HG02970 (cell line): ENCODE measurements at regions not wholly inside any gene's neighbourhood (a gene's known extent, or its start where the extent isn't known, plus 50 kb on each side); places are given as distances from the start of the nearest gene placed in this dataset.

Source experiments
- ATAC-seq: cut with Tn5 transposase; IDR thresholded peaks from one replicate; pipeline ENCODE4 v1.9.1; 2021; ENCODE audit warnings: mild to moderate bottlenecking, moderate library complexity, moderate number of reproducible peaks; ENCODE audit not compliant: unreplicated experiment, low FRiP score

DNA sequence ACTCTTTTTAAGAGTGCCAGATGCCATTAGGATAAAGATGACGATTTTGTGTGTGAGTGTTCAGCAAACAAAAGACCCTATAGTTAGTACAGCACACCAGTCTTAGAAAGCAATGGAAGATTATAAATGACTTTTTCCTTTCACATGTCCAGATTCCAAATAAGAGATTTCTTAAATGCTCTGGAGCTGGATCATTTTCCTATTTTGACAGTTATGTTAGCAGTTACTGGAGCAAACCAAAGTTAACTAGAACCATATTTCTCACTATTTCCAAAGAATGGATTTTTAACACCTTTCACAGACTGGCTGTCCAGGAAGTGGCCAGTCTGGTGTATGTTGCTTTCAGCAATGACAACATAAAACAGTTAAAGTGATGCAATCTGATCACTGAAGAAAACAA lies 905.8 kb upstream of the ADGRL2 start:
- ATAC-seq, result no peak

DNA sequence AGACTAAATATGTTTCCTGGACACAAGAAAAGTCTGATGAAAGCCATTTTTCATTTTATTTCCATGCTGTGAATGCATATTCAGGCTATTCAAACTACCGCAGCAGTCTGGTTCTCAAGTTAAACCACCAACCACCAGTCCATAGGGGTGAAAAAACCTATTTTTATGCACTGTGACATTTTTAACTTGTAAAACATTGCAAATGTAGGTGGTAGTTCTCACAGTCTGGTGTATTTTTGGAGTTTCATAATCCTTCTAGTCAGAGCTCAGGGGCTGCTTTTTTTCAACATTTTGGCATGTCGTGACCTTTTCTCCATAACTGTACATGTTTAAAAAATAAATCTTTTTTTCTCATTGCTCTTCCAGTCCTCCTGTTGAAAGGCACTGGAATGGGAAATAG lies 907.6 kb upstream of the ADGRL2 start:
- no peak for ATAC-seq

DNA sequence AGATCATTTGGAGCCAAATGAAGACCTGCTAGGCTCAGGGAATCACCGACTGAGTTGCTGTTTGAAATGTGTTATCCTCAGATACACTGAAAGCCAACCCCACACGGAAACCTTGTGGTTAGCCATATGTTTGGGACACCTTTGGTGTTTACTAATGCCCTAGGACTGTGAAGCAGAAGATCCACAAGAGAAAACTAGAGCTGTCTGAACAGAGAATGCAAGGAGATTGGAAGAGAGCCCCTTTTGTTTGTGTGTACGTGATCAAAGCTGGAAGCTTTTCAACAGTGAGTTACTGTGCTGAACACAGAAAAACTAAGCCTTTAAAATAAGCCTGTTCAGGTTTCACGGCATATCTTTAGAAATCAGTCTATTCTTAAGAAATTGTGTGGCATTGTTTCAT lies 908.2 kb upstream of the ADGRL2 start:
- no peak for ATAC-seq

DNA sequence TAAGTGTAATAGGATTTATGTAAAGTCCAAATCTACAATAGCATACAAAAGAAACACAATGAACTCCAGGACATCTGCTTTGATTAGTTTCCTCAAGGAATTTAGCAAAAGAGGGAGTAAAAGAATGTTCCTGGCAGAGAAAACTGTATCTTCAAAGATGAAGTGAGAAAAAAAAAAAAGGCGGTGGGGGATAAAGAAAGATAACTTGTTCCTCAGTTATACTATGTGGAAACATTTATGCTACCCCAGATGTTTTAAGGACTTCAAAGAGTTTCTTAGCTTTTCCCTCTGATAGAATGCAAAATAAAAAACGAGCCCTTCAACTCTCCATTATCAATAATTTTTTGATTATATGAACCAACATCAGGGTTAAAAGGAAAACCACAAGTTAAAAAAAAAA lies 908.9 kb upstream of the ADGRL2 start:
- ATAC-seq, result no peak

DNA sequence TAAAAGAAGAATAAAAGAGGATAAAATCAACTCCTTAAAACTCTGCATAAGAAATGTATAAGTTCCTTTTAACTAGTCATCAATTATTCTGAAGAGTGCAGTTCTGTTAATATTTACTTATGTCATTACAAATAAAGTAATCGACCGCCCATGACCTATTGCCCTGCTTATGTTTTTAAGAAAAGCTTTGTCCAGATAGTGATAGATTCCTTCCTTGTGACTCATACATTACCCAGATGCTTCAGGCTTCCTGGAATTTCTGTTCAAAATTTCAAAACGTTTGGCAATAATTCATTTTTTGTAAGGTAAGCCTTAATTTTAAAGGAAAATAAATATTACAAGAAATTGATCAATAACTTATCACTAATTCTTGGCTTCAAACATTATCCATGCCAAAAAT lies 918.2 kb upstream of the ADGRL2 start:
- no peak for ATAC-seq

DNA sequence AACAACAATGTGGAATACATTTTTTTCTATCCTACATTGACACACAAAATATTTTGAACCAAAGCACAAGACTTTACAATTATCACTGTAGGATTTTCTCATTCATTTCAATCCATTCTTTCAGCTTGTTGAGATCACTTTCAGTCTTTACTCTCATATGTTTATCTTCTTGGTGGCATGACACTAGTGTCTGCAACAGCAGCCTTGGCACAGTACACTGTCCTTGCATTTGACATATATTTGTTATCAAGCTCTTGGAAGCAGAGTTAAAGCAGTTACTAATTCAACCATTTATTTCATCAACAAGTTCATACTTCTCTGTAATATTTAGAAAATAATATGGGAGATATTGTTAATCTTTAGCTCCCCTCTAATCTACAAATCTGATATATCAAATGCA lies 922.4 kb upstream of the ADGRL2 start:
- no peak for ATAC-seq

DNA sequence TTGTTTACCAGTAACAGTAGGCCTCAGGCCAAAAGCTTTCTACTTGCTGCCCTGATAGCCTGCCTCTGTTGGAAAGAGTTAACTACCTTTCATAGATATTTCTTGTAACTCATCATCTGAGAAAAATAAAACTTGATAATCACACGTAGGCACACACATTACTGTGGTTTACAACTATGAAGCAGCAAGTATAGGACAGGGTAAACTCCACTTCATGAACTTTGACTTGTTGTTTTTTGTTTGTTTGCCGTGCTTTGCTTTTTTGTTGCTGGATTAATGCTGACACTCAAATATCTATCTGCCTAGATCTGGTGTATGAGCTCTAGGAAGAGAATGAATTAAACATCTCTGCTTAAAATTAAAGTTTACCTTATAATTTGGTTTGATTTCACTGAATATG lies 924.7 kb upstream of the ADGRL2 start:
- no peak for ATAC-seq

DNA sequence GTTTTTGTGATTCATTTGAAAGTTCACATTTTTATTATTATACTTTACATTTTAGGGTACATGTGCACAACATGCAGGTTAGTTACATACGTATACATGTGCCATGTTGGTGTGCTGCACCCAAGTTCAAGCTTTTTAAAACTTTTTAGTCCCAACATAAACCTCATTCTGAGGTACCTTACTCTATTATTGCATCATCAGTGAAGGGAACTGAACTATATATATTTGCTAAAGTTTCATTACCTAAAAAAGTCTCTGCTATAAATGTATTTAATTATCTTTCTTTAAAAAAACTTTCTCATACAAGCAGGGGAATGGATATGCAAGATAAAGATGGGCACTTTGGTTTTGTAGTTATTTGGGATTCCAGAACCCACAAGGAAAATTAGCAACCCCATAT lies 931.4 kb upstream of the ADGRL2 start:
- no peak for ATAC-seq

DNA sequence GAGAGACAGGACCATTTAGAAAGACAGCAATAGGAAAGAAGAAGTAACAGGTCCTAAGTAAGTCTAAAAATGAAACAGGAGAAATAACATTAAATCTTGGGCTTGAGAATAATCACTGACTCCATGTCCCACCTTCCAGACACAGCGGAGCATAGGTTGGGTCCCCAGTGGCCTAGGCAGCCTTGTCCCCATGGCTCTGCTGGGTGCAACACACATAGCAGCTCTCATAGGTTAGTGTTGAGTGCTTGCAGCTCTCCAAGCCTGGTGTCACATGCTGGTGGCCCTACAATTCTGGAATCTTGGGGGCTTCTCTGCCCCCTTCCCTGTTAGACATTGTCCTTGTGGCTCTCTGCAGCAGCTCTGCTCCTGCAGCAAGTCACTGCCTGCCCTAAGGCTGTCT lies 952.8 kb upstream of the ADGRL2 start:
- no peak for ATAC-seq

DNA sequence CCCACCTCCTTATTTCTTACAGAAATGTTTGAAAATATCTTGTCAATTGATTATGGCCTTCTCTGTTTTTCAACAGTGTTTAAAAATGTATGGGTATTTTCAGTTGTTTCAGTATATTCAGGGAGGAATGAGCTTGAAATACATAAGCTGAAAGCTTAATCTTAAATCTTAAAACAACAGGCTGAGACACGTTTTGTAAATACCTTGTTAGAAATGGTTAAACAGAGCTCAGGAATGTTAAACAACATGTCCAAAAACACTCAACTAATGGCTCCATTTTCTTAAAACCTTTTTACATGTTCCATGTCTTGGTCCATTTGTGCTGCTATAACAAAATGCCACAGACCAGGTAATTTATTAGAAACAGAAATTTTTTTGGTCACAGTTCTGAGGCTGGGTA lies 953.8 kb upstream of the ADGRL2 start:
- no peak for ATAC-seq

DNA sequence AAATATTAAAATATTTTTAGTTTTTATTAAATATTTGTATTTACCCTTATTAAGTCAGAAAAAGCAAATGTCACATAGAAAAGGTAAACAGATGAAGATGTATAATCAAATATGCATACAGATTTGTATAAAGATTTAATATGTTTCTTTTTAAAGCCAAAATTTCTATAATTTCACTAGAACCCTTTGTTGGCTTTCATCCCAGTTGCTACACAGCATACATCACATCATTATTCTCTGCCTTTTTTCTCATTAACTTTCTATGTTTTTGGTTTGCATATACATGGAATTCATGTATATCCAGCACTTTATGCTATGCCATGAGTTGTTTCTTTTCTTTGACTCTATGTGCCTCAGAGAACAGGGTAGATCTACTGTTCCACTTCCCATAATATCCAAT lies 957.9 kb upstream of the ADGRL2 start:
- no peak for ATAC-seq

DNA sequence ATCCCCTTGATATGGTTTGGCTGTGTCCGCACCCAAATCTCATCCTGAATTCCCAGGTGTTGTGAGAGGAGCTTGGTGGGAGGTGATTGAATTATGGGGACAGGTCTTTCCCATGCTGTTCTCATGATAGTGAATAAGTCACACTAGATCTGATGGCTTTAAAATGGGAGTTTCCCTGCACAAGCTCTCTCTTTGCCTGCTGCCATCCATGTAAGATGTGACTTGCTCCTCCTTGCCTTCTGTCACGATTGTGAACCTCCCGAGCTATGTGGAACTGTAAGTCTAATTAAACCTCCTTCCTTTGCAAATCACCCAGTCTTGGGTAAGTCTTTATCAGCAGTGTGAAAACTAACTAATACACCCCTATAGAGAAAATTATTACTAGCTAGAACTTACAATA lies 959.5 kb upstream of the ADGRL2 start:
- no peak for ATAC-seq

DNA sequence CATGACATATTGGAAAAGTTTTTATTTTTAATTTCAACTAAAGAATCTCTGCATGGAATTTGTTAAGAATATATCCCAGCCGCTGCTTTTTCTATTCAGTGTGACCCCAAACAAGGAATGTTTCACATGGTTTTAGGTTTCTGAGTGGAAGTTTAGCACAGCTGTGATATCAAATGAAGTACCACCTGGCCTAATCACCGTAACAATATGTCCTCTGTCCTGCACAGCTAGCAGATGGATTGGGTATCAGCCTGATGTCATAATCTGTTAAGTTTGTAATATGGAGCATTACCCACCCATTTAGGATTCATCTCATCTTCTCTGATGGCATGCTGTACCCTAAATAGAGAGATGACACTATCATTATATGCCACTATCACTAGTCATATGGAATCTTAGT lies 963.7 kb upstream of the ADGRL2 start:
- ATAC-seq, result no peak

DNA sequence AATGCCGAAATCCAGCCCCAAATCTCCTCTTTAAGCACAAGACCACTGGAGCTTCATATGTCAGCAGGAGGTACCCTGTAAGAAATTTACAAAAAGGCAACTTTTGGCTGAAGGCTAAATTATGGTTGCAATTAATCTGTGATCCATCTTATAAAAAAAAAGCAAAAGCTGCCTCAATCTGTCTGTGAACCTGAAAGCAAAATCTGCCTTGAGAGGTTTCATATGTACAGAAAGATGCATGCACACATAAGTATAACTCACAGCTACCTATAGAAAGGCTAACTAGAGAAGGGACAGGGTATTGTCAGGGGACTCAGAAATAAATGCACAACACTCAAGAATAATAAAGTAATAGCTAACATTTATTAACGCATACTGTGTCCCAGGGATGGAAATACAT lies 964.2 kb upstream of the ADGRL2 start:
- no peak for ATAC-seq

DNA sequence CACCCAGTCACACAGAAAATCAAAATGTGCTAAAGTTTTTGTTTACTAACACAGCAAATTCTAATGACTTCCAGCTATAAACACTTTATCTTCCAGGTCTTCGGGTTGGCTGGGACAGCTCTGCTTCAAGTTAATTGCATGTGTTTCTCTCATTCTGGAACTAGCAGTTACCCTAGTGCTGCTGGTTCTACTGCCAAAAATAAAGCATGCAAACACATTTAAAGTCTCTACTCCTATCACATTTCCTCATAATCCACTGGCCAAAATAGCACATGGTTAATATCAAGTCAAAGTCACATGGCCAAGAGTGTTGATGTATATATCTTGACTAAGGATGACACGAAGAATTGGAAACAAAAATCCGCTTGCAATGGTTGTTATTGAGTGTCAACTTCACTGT lies 973.1 kb upstream of the ADGRL2 start:
- no peak for ATAC-seq

DNA sequence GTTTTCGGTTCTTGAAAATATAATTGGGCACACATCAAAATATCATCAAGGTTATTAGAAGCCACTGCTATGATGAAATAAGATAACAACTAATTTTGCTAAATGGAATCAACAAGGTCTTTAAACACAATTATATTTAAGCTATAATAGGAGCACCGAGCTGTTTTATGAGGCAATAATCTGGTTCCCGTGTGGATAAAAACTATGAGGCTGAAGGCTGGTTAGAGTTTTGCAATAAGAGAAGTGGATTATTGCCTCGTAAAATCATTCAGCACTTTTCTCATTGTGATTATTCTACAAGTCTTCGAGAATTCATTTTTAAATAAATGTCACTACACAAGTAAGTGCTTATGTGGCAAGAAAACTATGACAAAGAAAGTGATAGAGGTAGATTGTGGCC lies 975.7 kb upstream of the ADGRL2 start:
- ATAC-seq, result no peak

DNA sequence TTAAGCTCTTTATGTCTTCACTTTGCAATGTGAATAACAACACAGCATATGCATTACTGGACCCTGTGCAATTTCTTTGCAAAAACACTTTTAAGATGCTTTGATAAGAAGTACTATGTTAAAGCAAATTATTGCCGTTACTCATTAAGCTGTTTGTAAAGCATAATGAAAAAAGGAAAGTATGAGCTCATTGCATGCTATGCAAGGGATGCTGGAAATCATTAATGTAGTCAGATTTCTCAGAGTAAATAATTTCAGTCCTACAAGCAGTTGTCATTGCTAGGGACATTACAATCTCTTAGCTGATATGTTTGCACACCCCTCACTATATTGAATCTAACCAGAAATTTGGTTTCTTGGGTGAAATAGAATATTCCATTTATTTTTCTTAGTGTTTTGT lies 982.5 kb upstream of the ADGRL2 start:
- no peak for ATAC-seq

DNA sequence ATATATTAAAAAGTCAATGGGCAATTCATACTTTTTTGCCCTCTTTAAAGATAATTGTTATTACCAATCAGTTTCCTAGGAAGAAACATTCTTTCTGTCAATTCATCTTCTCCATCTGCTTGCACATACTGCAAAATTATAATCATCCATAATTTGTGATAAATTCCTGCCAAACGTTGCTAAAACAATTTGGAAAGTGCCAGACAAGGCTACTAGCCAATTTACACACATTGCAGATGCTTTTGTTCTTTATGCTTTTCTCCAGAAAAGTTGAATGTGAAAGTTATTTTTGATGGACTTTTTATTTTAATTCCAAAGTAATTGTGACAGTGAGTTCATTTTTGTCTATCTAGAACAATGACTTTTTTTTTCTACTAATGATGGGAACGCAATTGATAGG lies 992.8 kb upstream of the ADGRL2 start:
- ATAC-seq, result no peak

DNA sequence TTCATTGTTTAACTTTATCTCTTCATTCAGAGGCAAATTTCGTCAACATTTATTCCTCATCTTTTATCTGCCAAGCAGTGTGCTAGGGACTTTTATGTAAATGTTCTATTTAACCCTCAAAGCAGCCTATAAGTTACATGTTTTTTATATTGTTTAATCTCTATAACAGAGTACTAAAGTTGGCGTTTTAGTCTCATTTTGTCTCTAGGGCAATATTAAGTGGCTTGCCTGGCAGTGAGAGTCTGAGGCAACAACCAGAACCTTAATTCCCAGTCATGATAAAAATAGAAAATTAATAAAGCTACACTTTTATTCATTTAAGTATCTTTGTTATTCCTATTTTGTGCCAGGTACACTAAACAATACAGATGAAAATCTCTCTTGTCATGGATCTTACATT lies 994.3 kb upstream of the ADGRL2 start:
- no peak for ATAC-seq

DNA sequence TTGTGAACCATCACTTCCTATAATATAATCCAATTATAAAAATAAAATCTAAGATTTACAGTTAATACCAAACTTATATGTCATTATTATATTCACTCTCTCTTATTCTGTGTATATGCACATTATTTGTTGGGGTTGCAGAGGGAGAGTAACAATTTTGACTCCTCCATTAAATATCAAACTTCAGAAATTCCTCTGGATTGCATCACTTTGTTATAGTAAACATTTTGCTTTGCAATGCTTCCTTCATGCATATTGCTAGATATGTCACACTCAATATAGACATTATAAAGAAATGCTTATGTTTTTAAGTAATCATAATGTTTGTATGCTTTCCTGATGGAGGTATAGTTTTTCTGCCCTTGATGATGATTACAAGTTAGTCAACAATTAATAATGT lies 999.0 kb upstream of the ADGRL2 start:
- ATAC-seq, result no peak

DNA sequence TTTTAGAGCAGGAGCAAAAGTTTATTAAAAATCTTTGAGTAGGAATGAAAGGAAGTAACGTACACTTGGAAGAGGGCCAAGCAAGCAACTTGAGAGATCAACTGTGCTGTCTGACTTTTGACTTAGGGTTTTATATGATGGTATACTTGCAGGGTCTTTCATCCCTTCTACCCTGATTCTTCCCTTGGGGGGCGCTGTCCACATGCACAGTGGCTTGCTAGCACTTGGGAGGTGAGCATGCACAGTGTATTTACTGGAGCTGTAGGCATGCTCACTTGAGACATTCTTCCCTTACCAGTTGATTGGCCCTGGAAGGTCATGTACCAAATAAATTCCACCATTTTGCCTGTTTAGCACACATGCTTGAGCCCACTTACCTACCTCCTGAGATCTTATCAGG lies 1001.3 kb upstream of the ADGRL2 start:
- ATAC-seq, result no peak

DNA sequence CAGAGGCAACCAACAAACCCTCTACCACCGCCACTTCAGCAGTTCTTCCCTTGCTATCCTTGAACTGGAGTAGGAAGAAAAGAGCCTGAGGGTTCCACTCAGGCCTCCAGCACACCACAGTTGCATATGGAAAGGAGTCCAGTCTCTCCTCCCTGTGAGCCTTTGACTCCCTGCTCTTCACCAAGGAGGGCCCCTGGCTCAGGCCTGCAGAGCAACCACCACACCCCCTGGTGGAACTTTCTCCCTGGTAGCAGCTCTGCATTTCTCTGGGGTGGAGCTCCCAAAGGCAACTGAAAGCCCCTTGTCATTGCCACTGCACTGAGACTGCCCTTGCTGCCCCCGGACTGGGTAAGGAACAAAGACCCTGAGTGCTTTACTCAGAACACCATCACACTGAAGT lies 1021.5 kb upstream of the ADGRL2 start:
- no peak for ATAC-seq

DNA sequence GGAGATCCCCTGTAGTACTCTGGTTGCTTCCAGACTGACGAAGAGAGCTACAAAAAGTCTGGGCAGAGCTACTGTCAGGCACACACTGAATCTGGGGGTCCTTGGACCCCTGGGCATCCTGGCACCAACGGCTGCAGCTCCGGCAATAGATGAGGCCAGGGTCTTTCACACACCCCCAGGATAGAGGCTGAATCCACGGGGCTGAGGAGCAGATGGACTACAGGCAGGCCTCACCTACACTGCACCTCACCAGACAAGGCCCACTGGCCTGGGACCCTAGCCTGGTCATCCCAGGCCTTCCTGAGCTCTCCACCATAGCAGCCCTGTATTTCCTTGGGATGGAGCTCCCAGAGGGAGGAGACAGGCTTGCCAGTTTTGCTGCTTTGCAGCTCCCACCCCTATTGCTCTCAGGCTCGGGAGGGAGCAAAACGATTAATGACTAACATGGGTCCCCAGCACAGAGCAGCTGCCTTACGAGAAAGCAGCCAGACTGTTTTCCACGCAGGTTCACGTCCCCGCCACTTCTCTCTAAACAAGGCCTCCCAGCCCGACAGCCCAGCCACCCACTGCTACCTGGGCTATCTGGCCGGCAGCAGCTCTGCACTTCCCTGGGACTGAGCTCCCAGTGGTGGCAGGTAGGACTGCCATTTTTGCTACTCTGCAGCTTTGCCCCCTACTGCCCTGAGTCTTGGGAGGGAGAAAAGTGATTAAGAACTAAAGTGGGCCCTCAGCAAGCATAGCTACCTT lies 1022.5 kb upstream of the ADGRL2 start:
- ATAC-seq, result no peak
